Endothelial cell of umbilical vein (primary cell): ENCODE measurements at regions not wholly inside any gene's neighbourhood (a gene's known extent, or its start where the extent isn't known, plus 50 kb on each side); places are given as distances from the start of the nearest gene placed in this dataset.

Source experiments
- BruUV-seq: library from RNA; stranded (reverse); fragments of 400-500 nt; replicated peaks from 2 replicates; lab custom pipeline; 2021; lab: Mats Ljungman, UMichigan
- CTCF ChIA-PET: fragments of 300-600, 350-600 bp; sonication (Branson Sonifier 250); formaldehyde crosslinking; loops from one replicate; lab custom pipeline; 2021; ENCODE audit warnings: antibody characterized with exemption, inconsistent platforms; lab: Charles Lee
- POLR2A ChIA-PET: fragments of 300-600, 350-600 bp; sonication (Branson Sonifier 250); formaldehyde crosslinking; loops from one replicate; lab custom pipeline; 2021; ENCODE audit warnings: antibody characterized with exemption, inconsistent platforms; lab: Charles Lee
- DNase-seq: peaks from one replicate; pipeline ENCODE4 v3.0.0-alpha.2; 2011; ENCODE audit warnings: low read depth, low spot score
- FAIRE-seq: peaks from 2 replicates; lab custom pipeline; 2011; peaks lifted over from hg19 to GRCh38; lab: Jason Lieb, UNC
- H2AFZ ChIP-seq: 2 replicates; pipeline ENCODE4 v1.6.0; 2012; ENCODE audit warnings: low read depth, low read length, control low read depth, inconsistent platforms
- H3K27ac ChIP-seq: 2 replicates; pipeline ENCODE4 v1.5.1; 2011; ENCODE audit warnings: low read depth, mild to moderate bottlenecking, control low read depth, low read length, moderate library complexity; ENCODE audit not compliant: insufficient read depth
- H3K27me3 ChIP-seq, 2 experiments: 2 replicates each; pipeline versions ENCODE4 v1.6.0 to v1.6.1; 2011; ENCODE audit warnings: low read length in 2 of 2, mixed read lengths in 1 of 2; ENCODE audit not compliant: control insufficient read depth in 2 of 2, insufficient read depth in 2 of 2
- H3K36me3 ChIP-seq, 2 experiments: 2 replicates in 1 of 2; 3 replicates in 1 of 2; pipeline ENCODE4 v1.5.1; 2011; ENCODE audit warnings: low read length in 2 of 2, mild to moderate bottlenecking in 1 of 2, moderate library complexity in 1 of 2; ENCODE audit not compliant: control insufficient read depth in 2 of 2, insufficient read depth in 2 of 2; ENCODE audit errors: extremely low read depth in 1 of 2
- H3K4me1 ChIP-seq: 3 replicates; pipeline ENCODE4 v1.5.1; 2011; ENCODE audit warnings: mild to moderate bottlenecking, low read length; ENCODE audit not compliant: control insufficient read depth, insufficient read depth; ENCODE audit errors: extremely low read depth
- H3K4me2 ChIP-seq: 2 replicates; pipeline ENCODE4 v1.6.1; 2011; ENCODE audit warnings: low read length, control low read depth, mixed read lengths; ENCODE audit not compliant: insufficient read depth
- H3K4me3 ChIP-seq, 3 experiments: fragments of 200-600 bp in 1 of 3; sonication (generic), shearing (Covaris generic) in 1 of 3; replicated peaks in 1 of 3; 2 replicates each; pipeline ENCODE4 v1.5.1; 2011 to 2016; ENCODE audit warnings: control low read depth in 3 of 3, low read length in 3 of 3, mild to moderate bottlenecking in 2 of 3, inconsistent platforms in 1 of 3, low read depth in 1 of 3, moderate library complexity in 1 of 3; ENCODE audit not compliant: insufficient read depth in 1 of 3
- H3K79me2 ChIP-seq: 2 replicates; pipeline ENCODE4 v1.6.0; 2012; ENCODE audit warnings: low read length, inconsistent platforms; ENCODE audit not compliant: control insufficient read depth, insufficient read depth
- H3K9ac ChIP-seq: replicated peaks from 2 replicates; pipeline ENCODE3; 2011; ENCODE audit warnings: low read length, control low read depth; ENCODE audit not compliant: insufficient read depth; ENCODE audit errors: extremely low read depth
- H3K9me1 ChIP-seq: replicated peaks from 3 replicates; pipeline ENCODE4 v1.6.0; 2011; ENCODE audit warnings: mild to moderate bottlenecking, low read length; ENCODE audit not compliant: control insufficient read depth, insufficient read depth; ENCODE audit errors: extremely low read depth
- H3K9me3 ChIP-seq: replicated peaks from 2 replicates; pipeline ENCODE4 v1.5.1; 2012; ENCODE audit warnings: low read length, inconsistent platforms; ENCODE audit not compliant: control insufficient read depth, insufficient read depth
- H4K20me1 ChIP-seq: replicated peaks from 2 replicates; pipeline ENCODE3; 2011; ENCODE audit warnings: mild to moderate bottlenecking, low read length; ENCODE audit not compliant: control insufficient read depth, insufficient read depth; ENCODE audit errors: extremely low read depth
- EZH2 ChIP-seq: IDR thresholded peaks from 2 replicates; pipeline ENCODE4 v1.6.1; 2012; ENCODE audit warnings: borderline replicate concordance, low read depth, mild to moderate bottlenecking, moderate library complexity, low read length, inconsistent platforms; ENCODE audit not compliant: severe bottlenecking
- FOS ChIP-seq: IDR thresholded peaks from 2 replicates; pipeline ENCODE4 v1.6.1; 2011; ENCODE audit warnings: mild to moderate bottlenecking, low read length, moderate library complexity, borderline replicate concordance; ENCODE audit not compliant: insufficient read depth
- GATA2 ChIP-seq: IDR thresholded peaks from 2 replicates; pipeline ENCODE4 v1.7.0; 2011; ENCODE audit warnings: low read depth, mild to moderate bottlenecking, moderate library complexity, mixed read lengths, low read length; ENCODE audit not compliant: insufficient read length, insufficient read depth
- JUN ChIP-seq: IDR thresholded peaks from 2 replicates; pipeline ENCODE4 v1.6.1; 2011; ENCODE audit warnings: borderline replicate concordance, low read depth; ENCODE audit not compliant: insufficient read length, insufficient read depth
- MYC ChIP-seq: IDR thresholded peaks from one replicate; pipeline ENCODE4 v1.6.1; 2011; ENCODE audit warnings: mild to moderate bottlenecking, low read depth, low read length
- POLR2A ChIP-seq: IDR thresholded peaks from 2 replicates; pipeline ENCODE4 v1.6.1; 2012; ENCODE audit warnings: low read depth, mild to moderate bottlenecking, control low read depth, low read length
- POLR2AphosphoS5 ChIP-seq: IDR thresholded peaks from 2 replicates; pipeline ENCODE4 v1.6.1; 2012; ENCODE audit warnings: low read depth, mild to moderate bottlenecking, control low read depth, low read length, moderate library complexity; ENCODE audit not compliant: insufficient read depth
- dilution Hi-C: fragments of 300-500 bp; cut with MboI; formaldehyde crosslinking; loops from one replicate; pipeline ENCODE4 v1.15.0; 2019; ENCODE audit warnings: low sequenced_read_pairs; ENCODE audit not compliant: extremely low pct_ligation_motif_present
- intact Hi-C: fragments of 100-400 bp; cut with micrococcal nuclease; formaldehyde crosslinking; loops from one replicate; pipeline ENCODE4 v1.10.0; 2022
- TF ChIP-seq, protein P1 (sequence below), 2 donors: IDR thresholded peaks; 1 replicate in 1 of 2; 2 replicates in 1 of 2; pipeline ENCODE4 v1.5.1; 2011; ENCODE audit warnings: low read length in 2 of 2, mild to moderate bottlenecking in 2 of 2, moderate library complexity in 2 of 2, control low read depth in 1 of 2, inconsistent platforms in 1 of 2, low read depth in 1 of 2; ENCODE audit not compliant: insufficient read depth in 1 of 2; ENCODE audit errors: extremely low read depth in 1 of 2
- TF ChIP-seq, protein P2 (sequence below): IDR thresholded peaks from 2 replicates; pipeline ENCODE4 v1.6.1; 2011; ENCODE audit not compliant: insufficient read depth, insufficient read length

DNA sequence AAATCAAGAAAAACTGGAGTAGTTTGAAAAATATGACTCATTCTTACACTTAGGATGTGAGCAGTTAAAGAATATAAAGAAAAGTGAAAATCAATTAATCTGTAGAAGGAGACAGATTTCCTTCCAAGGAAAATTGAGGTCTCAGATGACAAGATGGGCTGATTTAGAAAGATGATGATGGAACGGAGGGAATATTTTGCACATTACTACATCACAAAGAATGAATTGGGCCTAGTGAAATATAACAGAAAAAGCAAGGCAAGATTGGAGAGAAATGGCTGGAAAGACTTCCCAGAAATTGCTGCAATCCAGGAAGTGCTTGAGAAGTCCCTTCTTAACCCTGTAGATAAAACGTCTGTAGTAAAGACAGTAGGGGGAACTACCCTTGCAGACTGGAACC lies 169.1 kb upstream of the SYT6 start:
- dilution Hi-C loops = no loop called here
- H2AFZ ChIP-seq = no peak overlapping the region
- no peak overlapping the region for H3K4me2 ChIP-seq
- FAIRE-seq (no peak), DNase-seq (no peak)
- H3K79me2 ChIP-seq = no peaks in the 10 kb centered on the region
- no peak overlapping the region for H3K4me3 ChIP-seq
- H3K27ac ChIP-seq = no peak overlapping the region
- CTCF ChIA-PET = no interaction called here
- H3K36me3 ChIP-seq = no peaks in the 10 kb centered on the region
- POLR2A ChIA-PET = no interaction called here
- H3K9ac ChIP-seq = no peak overlapping the region
- no peaks in the 10 kb centered on the region for H3K4me1 ChIP-seq
- no peaks in the 10 kb centered on the region for H3K9me3 ChIP-seq
- no peaks in the 10 kb centered on the region for H3K27me3 ChIP-seq
- no peaks in the 10 kb centered on the region for H3K9me1 ChIP-seq
- H4K20me1 ChIP-seq = no peaks in the 10 kb centered on the region
- intact Hi-C loops = no loop called here
- TF ChIP-seq MYC = no peak
- TF ChIP-seq JUN = no peak
- no peak for TF ChIP-seq POLR2AphosphoS5
- TF ChIP-seq POLR2A = no peak
- TF ChIP-seq GATA2 = no peak
- TF ChIP-seq, protein P1, sequence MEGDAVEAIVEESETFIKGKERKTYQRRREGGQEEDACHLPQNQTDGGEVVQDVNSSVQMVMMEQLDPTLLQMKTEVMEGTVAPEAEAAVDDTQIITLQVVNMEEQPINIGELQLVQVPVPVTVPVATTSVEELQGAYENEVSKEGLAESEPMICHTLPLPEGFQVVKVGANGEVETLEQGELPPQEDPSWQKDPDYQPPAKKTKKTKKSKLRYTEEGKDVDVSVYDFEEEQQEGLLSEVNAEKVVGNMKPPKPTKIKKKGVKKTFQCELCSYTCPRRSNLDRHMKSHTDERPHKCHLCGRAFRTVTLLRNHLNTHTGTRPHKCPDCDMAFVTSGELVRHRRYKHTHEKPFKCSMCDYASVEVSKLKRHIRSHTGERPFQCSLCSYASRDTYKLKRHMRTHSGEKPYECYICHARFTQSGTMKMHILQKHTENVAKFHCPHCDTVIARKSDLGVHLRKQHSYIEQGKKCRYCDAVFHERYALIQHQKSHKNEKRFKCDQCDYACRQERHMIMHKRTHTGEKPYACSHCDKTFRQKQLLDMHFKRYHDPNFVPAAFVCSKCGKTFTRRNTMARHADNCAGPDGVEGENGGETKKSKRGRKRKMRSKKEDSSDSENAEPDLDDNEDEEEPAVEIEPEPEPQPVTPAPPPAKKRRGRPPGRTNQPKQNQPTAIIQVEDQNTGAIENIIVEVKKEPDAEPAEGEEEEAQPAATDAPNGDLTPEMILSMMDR (IDR thresholded peaks at IDR 0.05; ENCODE audit: extremely low read depth in 1 of 2, insufficient read depth in 1 of 2, low read depth in 1 of 2, low read length in 2 of 2) = no peak
- TF ChIP-seq FOS = no peak
- TF ChIP-seq EZH2 = no peak
- TF ChIP-seq, protein P2, sequence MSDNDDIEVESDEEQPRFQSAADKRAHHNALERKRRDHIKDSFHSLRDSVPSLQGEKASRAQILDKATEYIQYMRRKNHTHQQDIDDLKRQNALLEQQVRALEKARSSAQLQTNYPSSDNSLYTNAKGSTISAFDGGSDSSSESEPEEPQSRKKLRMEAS = no peak
- BruUV-seq = no TSS peak
